HCEC 1CT (cell line): ENCODE measurements at regions not wholly inside any gene's neighbourhood (a gene's known extent, or its start where the extent isn't known, plus 50 kb on each side); places are given as distances from the start of the nearest gene placed in this dataset.
"Not testable (repeated sequence)": the region's sequence is repeated elsewhere in the genome, so short reads cannot be mapped to it uniquely, and the experiment has no call there.

Source experiments
- DNase-seq: peaks from one replicate; pipeline ENCODE4 v3.0.0-alpha.2; 2017

- DNase-seq = peak; percentile 34
These were observed 816.9 kb upstream of the SLC10A2 start for GRCh38 chr13:103883164-103883563.

GRCh38 chr13:103880146-103880545 lies 813.9 kb upstream of the SLC10A2 start:
- not testable (repeated sequence) for DNase-seq

GRCh38 chr13:103878891-103879605 lies 812.8 kb upstream of the SLC10A2 start:
- no peak for DNase-seq

- DNase-seq = no peak
These were observed 810.4 kb upstream of the SLC10A2 start for GRCh38 chr13:103876571-103876970.

- no peak for DNase-seq
These were observed 807.5 kb upstream of the SLC10A2 start for GRCh38 chr13:103873725-103874124.

- no peak for DNase-seq
These were observed 799.8 kb upstream of the SLC10A2 start for GRCh38 chr13:103866048-103866447.

GRCh38 chr13:103862525-103862924 lies 796.3 kb upstream of the SLC10A2 start:
- no peak for DNase-seq

GRCh38 chr13:103859952-103860351 lies 793.7 kb upstream of the SLC10A2 start:
- DNase-seq = no peak

- DNase-seq = no peak
These were observed 785.8 kb upstream of the SLC10A2 start for GRCh38 chr13:103852036-103852435.

- no peak for DNase-seq
These were observed 778.3 kb upstream of the SLC10A2 start for GRCh38 chr13:103844471-103844870.

GRCh38 chr13:103839460-103839859 lies 773.2 kb upstream of the SLC10A2 start:
- DNase-seq = no peak

- DNase-seq = no peak
These were observed 768.8 kb upstream of the SLC10A2 start for GRCh38 chr13:103835052-103835451.

GRCh38 chr13:103833294-103833852 lies 767.2 kb upstream of the SLC10A2 start:
- no peak for DNase-seq

- DNase-seq = no peak
These were observed 749.4 kb upstream of the SLC10A2 start for GRCh38 chr13:103815619-103816018.

- DNase-seq = no peak
These were observed 746.8 kb upstream of the SLC10A2 start for GRCh38 chr13:103812971-103813370.

- no peak for DNase-seq
These were observed 746.3 kb upstream of the SLC10A2 start for GRCh38 chr13:103812558-103812957.

- no peak for DNase-seq
These were observed 743.8 kb upstream of the SLC10A2 start for GRCh38 chr13:103810026-103810425.

- no peak for DNase-seq
These were observed 739.6 kb upstream of the SLC10A2 start for GRCh38 chr13:103805771-103806170.

- DNase-seq = no peak
These were observed 737.1 kb upstream of the SLC10A2 start for GRCh38 chr13:103803349-103803748.

GRCh38 chr13:103799028-103799427 lies 732.8 kb upstream of the SLC10A2 start:
- DNase-seq = no peak

GRCh38 chr13:103795892-103796478 lies 729.8 kb upstream of the SLC10A2 start:
- no peak for DNase-seq

- no peak for DNase-seq
These were observed 728.3 kb upstream of the SLC10A2 start for GRCh38 chr13:103794526-103794925.

GRCh38 chr13:103788061-103788652 lies 721.9 kb upstream of the SLC10A2 start:
- no peak for DNase-seq

- no peak for DNase-seq
These were observed 706.4 kb upstream of the SLC10A2 start for GRCh38 chr13:103772576-103772975.
